ENCODE measurements at regions not wholly inside any gene's neighbourhood (a gene's known extent, or its start where the extent isn't known, plus 50 kb on each side); places are given as distances from the start of the nearest gene placed in this dataset.

- Histone ChIP-seq H3K27me3 (ENCODE audit: insufficient read depth, low read length) (no peaks in the 10 kb centered on the region), H3K27ac (ENCODE audit: low read length) (no peak overlapping the region), H3K9me3 (ENCODE audit: insufficient read depth, low read depth, low read length) (no peaks in the 10 kb centered on the region), H3K36me3 (ENCODE audit: insufficient read depth, low read depth, low read length) (no peaks in the 10 kb centered on the region), H3K9ac (ENCODE audit: low read depth, low read length) (no peak overlapping the region), H3K4me3 (ENCODE audit: low read length) (no peak overlapping the region), H3K4me1 (ENCODE audit: insufficient read depth, low read length) (no peaks in the 10 kb centered on the region)
These were observed 66.1 kb upstream of the GPC1 start for GRCh38 chr2:240369335-240369734.

DNA sequence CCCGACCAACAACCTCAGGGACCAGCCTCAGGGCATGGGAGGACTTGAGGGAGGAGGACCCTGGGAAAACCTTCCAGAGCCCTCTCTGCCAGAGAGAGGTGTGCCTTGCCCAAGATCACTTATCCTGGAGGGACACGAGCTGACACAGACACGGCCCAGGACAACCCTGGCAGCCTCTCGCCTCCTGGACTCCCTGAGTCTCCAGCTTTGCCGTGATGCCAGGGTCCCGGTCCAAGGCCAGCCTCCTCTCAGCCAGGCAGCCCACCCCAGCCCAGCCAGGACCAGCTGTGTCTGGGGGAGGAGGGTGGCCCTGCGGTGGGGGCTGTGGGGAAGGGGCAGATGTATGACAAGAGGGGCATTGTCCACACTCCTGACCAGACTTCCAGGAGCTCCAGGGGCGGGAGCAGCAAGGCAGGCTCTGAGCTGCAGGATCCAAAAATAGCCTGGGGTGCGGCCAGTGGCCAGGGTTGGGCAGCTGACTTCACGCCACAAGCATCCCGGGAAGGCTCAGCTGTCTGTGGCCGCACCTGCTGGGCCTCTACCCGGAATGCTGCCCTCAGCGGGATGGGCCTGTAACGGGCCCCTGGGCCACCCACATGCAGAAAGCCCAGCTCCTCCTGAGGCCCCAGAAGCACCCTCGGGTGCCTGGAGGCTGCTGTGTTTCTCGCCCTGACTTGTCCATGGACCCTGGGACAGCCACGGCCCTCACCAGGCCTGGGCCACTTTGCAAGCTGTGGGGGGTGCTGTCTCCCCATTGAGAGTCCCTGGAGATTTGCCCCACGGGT is 65.5 kb upstream of the GPC1 start:
- Histone ChIP-seq H3K4me3 (ENCODE audit: low read length) (no peak overlapping the region), H3K36me3 (ENCODE audit: insufficient read depth, low read depth, low read length) (no peaks in the 10 kb centered on the region), H3K4me1 (ENCODE audit: insufficient read depth, low read length) (no peaks in the 10 kb centered on the region), H3K27me3 (ENCODE audit: insufficient read depth, low read length) (no peaks in the 10 kb centered on the region), H3K9me3 (ENCODE audit: insufficient read depth, low read depth, low read length) (no peaks in the 10 kb centered on the region), H3K27ac (ENCODE audit: low read length) (no peak overlapping the region), H3K9ac (ENCODE audit: low read depth, low read length) (no peak overlapping the region)

DNA sequence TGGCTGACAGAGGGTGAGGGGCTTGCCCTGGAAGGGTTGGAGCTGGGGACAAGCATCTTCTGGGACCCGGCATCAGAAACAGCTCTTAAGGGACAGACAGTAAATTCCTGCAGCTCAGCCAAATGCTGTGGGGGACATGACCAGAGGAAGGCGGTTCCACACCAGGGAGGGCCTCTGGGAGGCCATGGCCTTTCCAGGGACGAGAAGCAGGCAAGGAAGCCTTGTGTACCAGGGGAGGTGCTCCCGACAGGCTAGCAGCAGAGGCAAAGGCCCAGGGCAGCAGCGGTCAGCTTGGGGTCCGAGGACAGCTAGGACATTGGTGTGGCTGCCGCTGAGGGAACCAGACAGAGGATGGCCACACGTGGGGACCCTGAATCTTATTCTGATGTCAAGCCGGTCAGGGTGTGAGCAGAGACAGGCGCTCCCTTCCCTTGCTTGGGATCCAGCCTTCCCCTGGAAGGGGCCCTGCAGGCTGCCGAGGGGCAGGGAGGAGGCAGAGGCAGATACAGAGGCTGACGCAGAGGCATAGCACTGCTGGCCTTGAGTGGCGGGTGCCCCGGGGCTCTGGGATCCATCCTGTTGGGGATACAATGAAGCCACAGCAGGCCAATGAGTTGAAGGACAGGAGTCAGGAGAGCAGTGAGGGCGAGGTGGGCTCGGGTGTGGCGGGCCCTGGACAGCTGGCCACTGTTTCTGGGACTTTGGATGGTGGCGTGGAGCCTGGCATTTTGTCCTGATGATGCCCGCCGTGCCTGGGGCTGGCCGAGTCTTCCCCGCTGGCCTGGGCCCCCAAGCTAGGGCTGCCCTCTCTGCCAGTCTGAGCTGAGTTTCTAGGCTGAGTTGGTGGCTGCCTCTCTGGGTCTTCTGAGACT is 64.1 kb upstream of the GPC1 start:
- Histone ChIP-seq H3K36me3 (ENCODE audit: insufficient read depth, low read depth, low read length) (no peaks in the 10 kb centered on the region), H3K9me3 (ENCODE audit: insufficient read depth, low read depth, low read length) (no peaks in the 10 kb centered on the region), H3K4me1 (ENCODE audit: insufficient read depth, low read length) (no peaks in the 10 kb centered on the region), H3K4me3 (ENCODE audit: low read length) (no peak overlapping the region), H3K27ac (ENCODE audit: low read length) (no peak overlapping the region), H3K27me3 (ENCODE audit: insufficient read depth, low read length) (peaks cover 4% of the 10 kb centered on the region; the same call in 1 of the 2 replicates), H3K9ac (ENCODE audit: low read depth, low read length) (no peak overlapping the region)

DNA sequence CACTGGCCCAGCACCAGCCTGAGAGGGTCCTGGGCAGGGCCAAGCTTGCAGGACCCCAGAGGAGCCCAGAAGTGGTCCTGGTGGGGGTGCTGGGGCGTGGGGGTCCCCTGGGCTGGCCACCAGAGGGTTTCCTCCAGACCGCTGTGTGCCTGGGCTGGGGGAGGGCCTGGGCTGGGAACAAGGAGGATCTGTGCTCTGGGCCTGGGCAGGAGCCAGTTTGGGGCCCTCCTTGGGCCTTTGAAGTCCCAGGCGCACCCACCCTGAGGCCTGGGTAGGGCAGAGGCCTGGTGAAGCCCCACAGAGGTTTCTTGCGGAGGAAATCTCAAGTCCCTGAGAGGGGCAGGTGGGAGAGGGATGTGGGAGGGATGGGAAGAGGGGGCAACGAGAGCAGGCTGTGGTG is 63.4 kb upstream of the GPC1 start:
- Histone ChIP-seq H3K27me3 (ENCODE audit: insufficient read depth, low read length) (peaks cover 4% of the 10 kb centered on the region; the same call in 1 of the 2 replicates), H3K27ac (ENCODE audit: low read length) (no peak overlapping the region), H3K9ac (ENCODE audit: low read depth, low read length) (no peak overlapping the region), H3K9me3 (ENCODE audit: insufficient read depth, low read depth, low read length) (no peaks in the 10 kb centered on the region), H3K4me3 (ENCODE audit: low read length) (no peak overlapping the region), H3K4me1 (ENCODE audit: insufficient read depth, low read length) (no peaks in the 10 kb centered on the region), H3K36me3 (ENCODE audit: insufficient read depth, low read depth, low read length) (no peaks in the 10 kb centered on the region)

DNA sequence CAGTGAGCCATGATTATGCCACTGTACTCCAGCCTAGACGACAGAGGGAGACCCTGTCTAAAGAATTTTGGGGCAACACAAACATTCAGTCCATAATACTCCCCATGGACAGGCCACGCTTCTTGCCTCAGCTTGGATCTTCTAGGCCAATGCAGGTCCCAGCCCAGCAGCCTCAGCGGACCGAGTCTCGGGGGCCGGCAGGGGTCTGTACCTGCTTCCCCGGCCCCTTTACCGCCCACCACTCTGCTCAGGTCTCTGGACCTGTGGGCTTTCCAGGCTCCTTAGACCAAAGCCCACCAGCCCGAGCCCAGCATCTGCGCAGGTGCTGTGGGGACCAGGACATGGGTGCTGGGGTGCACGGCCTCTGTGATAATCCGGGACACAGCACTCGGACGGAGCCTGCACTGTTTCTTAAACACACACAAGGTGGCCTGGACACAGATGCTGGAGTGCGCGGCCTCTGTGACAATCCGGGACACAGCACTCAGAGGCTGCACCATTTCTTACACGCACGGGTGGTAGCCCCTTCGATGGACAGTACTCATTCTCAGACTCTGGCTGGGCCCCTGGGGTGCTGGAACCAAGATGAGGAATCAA is 62.1 kb upstream of the GPC1 start:
- no peaks in the 10 kb centered on the region for H3K36me3 ChIP-seq (ENCODE audit: insufficient read depth, low read depth, low read length)
- no peaks in the 10 kb centered on the region for H3K4me1 ChIP-seq (ENCODE audit: insufficient read depth, low read length)
- H3K27me3 ChIP-seq (ENCODE audit: insufficient read depth, low read length) = peaks cover 4% of the 10 kb centered on the region; the same call in 1 of the 2 replicates
- no peak overlapping the region for H3K27ac ChIP-seq (ENCODE audit: low read length)
- H3K9ac ChIP-seq (ENCODE audit: low read depth, low read length) = no peak overlapping the region
- H3K4me3 ChIP-seq (ENCODE audit: low read length) = no peak overlapping the region
- no peaks in the 10 kb centered on the region for H3K9me3 ChIP-seq (ENCODE audit: insufficient read depth, low read depth, low read length)

DNA sequence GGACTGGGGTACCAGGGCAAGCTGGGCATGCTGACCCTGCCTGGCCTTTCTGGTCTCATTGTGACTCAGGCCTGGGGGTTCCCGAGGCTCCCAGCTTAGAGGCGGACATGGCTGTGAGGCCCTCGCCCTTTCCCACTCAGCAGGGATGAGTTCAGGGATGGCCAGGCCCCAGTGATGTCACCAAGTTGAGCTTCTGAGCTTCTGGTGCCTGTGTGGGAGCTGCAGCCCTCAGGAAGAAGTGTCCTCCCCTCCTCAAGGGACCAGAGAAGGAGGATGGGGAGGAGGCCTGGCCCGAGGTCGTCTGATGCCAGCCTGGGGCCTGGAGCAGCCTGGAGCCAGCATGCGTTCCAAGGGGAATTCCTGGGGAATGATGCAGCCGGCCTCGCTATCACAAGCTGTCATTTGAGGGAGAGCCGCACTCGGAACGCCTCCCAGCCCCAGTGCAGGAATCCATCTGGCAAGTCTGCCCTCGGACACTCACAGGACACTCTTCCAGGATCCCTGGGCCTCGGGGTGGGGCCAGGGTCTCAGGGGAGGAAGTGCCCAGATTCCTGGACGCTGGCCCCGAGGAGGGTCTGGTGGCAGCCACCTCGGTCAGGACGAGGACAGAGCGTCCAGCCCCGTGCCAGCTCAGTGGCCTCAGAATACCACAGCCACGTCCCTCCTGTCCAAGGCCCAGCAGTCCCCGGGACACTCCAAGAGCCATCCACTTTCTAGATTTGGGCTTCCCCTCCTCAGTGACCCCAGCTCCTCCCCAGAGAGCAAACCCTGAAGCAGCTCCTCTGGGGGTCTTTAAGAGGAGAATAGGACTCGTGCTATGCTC is 61.2 kb upstream of the GPC1 start:
- Histone ChIP-seq H3K27me3 (ENCODE audit: insufficient read depth, low read length) (peaks cover 4% of the 10 kb centered on the region; the same call in 1 of the 2 replicates), H3K4me3 (ENCODE audit: low read length) (no peak overlapping the region), H3K4me1 (ENCODE audit: insufficient read depth, low read length) (no peaks in the 10 kb centered on the region), H3K36me3 (ENCODE audit: insufficient read depth, low read depth, low read length) (no peaks in the 10 kb centered on the region), H3K9ac (ENCODE audit: low read depth, low read length) (no peak overlapping the region), H3K9me3 (ENCODE audit: insufficient read depth, low read depth, low read length) (no peaks in the 10 kb centered on the region), H3K27ac (ENCODE audit: low read length) (no peak overlapping the region)

GRCh38 chr2:240375024-240375645 is 60.3 kb upstream of the GPC1 start:
- no peaks in the 10 kb centered on the region for H3K4me1 ChIP-seq (ENCODE audit: insufficient read depth, low read length)
- H3K36me3 ChIP-seq (ENCODE audit: insufficient read depth, low read depth, low read length) = no peaks in the 10 kb centered on the region
- no peak overlapping the region for H3K27ac ChIP-seq (ENCODE audit: low read length)
- H3K9me3 ChIP-seq (ENCODE audit: insufficient read depth, low read depth, low read length) = no peaks in the 10 kb centered on the region
- H3K27me3 ChIP-seq (ENCODE audit: insufficient read depth, low read length) = peaks cover 4% of the 10 kb centered on the region; the same call in 1 of the 2 replicates
- no peak overlapping the region for H3K9ac ChIP-seq (ENCODE audit: low read depth, low read length)
- no peak overlapping the region for H3K4me3 ChIP-seq (ENCODE audit: low read length)

DNA sequence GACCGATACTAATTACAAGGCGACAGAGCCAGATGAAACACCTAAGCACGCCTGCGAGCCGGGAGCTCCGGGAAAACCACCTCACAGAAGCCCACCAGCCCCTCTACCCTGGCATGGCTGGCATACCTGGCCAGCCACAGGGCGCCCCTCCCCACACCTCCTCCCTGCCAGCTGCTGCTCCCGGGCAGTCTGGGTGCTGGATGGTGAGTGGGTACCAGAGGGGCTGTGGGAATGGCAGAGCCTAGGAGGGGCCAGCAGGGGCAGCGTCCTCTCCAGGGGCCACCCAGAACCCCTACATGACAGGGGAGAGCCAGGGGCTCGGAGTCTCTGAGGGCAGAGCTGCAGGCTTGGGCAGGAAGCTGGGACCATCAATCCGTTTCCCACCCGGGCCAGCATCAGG is 58.7 kb upstream of the GPC1 start:
- Histone ChIP-seq H3K9ac (ENCODE audit: low read depth, low read length) (no peak overlapping the region), H3K4me3 (ENCODE audit: low read length) (no peak overlapping the region), H3K27ac (ENCODE audit: low read length) (no peak overlapping the region), H3K27me3 (ENCODE audit: insufficient read depth, low read length) (peaks cover 4% of the 10 kb centered on the region; the same call in 1 of the 2 replicates), H3K36me3 (ENCODE audit: insufficient read depth, low read depth, low read length) (no peaks in the 10 kb centered on the region), H3K4me1 (ENCODE audit: insufficient read depth, low read length) (no peaks in the 10 kb centered on the region), H3K9me3 (ENCODE audit: insufficient read depth, low read depth, low read length) (no peaks in the 10 kb centered on the region)

GRCh38 chr2:240377366-240377765 is 58.1 kb upstream of the GPC1 start:
- H3K27ac ChIP-seq (ENCODE audit: low read length) = no peak overlapping the region
- no peaks in the 10 kb centered on the region for H3K36me3 ChIP-seq (ENCODE audit: insufficient read depth, low read depth, low read length)
- H3K9me3 ChIP-seq (ENCODE audit: insufficient read depth, low read depth, low read length) = no peaks in the 10 kb centered on the region
- H3K9ac ChIP-seq (ENCODE audit: low read depth, low read length) = no peak overlapping the region
- H3K27me3 ChIP-seq (ENCODE audit: insufficient read depth, low read length) = peaks cover 4% of the 10 kb centered on the region; the same call in 1 of the 2 replicates
- H3K4me1 ChIP-seq (ENCODE audit: insufficient read depth, low read length) = no peaks in the 10 kb centered on the region
- H3K4me3 ChIP-seq (ENCODE audit: low read length) = no peak overlapping the region

GRCh38 chr2:240379089-240379636 is 56.3 kb upstream of the GPC1 start:
- Histone ChIP-seq H3K9me3 (ENCODE audit: insufficient read depth, low read depth, low read length) (no peaks in the 10 kb centered on the region), H3K9ac (ENCODE audit: low read depth, low read length) (no peak overlapping the region), H3K4me3 (ENCODE audit: low read length) (no peak overlapping the region), H3K27me3 (ENCODE audit: insufficient read depth, low read length) (peaks cover 4% of the 10 kb centered on the region; the same call in 1 of the 2 replicates), H3K4me1 (ENCODE audit: insufficient read depth, low read length) (no peaks in the 10 kb centered on the region), H3K36me3 (ENCODE audit: insufficient read depth, low read depth, low read length) (no peaks in the 10 kb centered on the region), H3K27ac (ENCODE audit: low read length) (no peak overlapping the region)

Data from iPS-20b (cell line).